Muscle layer of duodenum (tissue), 2 donors: ENCODE measurements at regions not wholly inside any gene's neighbourhood (a gene's known extent, or its start where the extent isn't known, plus 50 kb on each side); places are given as distances from the start of the nearest gene placed in this dataset.

Experiments
- H3K27ac ChIP-seq: one replicate; pipeline ENCODE4 v1.7.0; 2013; ENCODE audit warnings: mild to moderate bottlenecking, low read length
- H3K27me3 ChIP-seq: one replicate; pipeline ENCODE4 v1.7.0; 2013; ENCODE audit warnings: low read depth, mild to moderate bottlenecking, control low read depth, low read length
- H3K36me3 ChIP-seq, 2 donors: one replicate each; pipeline ENCODE4 v1.7.0; 2013; ENCODE audit warnings: low read length in 2 of 2, control low read depth in 1 of 2, mild to moderate bottlenecking in 1 of 2; ENCODE audit not compliant: insufficient read depth in 2 of 2, control insufficient read depth in 1 of 2
- H3K4me1 ChIP-seq, 2 donors: one replicate each; pipeline ENCODE4 v1.7.0; 2013; ENCODE audit warnings: low read length in 2 of 2, mild to moderate bottlenecking in 2 of 2, control low read depth in 1 of 2, moderate library complexity in 1 of 2; ENCODE audit not compliant: insufficient read depth in 2 of 2, control insufficient read depth in 1 of 2
- H3K4me3 ChIP-seq, 2 donors: one replicate each; pipeline ENCODE4 v1.7.0; 2013; ENCODE audit warnings: low read length in 2 of 2, low read depth in 1 of 2, mild to moderate bottlenecking in 1 of 2
- H3K9me3 ChIP-seq, 2 donors: one replicate each; pipeline ENCODE4 v1.7.0; 2013; ENCODE audit warnings: low read length in 2 of 2, control low read depth in 1 of 2, mild to moderate bottlenecking in 1 of 2; ENCODE audit not compliant: control insufficient read depth in 1 of 2
- donor health status: healthy.

DNA sequence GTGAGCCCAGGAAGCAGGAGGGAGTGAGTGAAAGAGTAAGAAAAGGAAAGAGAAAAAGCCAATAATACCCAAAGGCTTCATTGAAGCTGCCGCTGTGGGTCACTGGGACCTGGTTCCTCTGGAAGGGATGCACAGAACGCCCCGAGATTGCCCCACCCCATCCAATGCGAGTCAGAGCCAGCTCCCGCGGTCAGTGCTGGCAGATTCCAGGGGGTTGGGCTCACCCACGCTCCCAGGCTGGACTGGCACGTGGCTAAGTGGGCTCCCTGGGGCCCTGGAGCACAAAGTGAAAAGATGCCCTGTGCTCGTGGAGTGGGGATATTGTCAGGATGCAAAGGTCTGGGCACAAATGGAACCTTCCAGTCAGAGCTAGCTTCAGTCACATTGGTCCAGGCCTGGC lies 117.0 kb downstream of the OAT start:
- H3K36me3 ChIP-seq: no peaks in the 10 kb centered on the region
- H3K27ac ChIP-seq: no peak overlapping the region
- H3K4me1 ChIP-seq: no peaks in the 10 kb centered on the region
- no peaks in the 10 kb centered on the region for H3K27me3 ChIP-seq
- no peak overlapping the region for H3K4me3 ChIP-seq
- peaks cover 0 to 2% of the 10 kb centered on the region in 2 donors for H3K9me3 ChIP-seq

DNA sequence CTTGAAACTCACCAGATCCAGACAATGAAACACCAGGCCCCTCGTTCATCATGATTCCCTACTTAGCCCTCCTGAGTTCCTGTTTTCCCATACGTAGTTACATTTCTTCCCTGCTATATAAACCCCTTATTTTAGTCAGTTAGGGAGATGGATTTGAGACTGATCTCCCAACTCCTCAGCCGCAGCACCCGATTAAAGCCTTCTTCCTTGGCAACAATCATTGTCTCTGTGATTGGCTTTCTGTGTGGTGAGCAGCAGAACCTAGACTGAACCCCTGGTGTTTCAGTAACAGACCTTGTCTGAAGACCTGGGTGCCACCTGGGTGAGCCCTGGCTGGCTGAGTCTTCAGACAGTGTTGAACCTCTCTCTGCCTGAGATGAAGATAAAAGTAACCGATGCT lies 118.0 kb downstream of the OAT start:
- no peak overlapping the region for H3K4me3 ChIP-seq
- H3K36me3 ChIP-seq: no peaks in the 10 kb centered on the region
- H3K9me3 ChIP-seq: peaks cover 0 to 2% of the 10 kb centered on the region in 2 donors
- no peak overlapping the region for H3K27ac ChIP-seq
- H3K4me1 ChIP-seq: peaks cover 0 to 4% of the 10 kb centered on the region in 2 donors
- H3K27me3 ChIP-seq: no peaks in the 10 kb centered on the region

DNA sequence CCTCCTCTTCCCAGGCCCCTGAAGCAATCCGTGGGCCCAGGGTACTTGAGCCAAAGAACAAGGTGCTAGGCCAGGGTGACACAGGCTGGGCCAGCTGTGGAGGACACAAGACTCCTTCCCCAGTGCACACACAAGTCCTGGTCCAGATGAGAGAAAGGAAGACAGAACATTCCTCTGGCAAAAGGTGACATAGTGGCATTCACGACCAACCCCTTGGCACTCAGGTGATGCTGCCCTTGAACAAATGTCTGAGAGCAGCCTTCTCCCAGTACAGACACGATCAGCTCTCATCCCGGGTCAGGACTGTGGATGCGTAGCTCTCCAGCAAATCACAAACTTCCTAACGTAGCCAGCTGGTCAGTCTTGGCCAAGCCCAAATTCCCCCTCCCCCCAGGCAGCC lies 118.5 kb downstream of the OAT start:
- no peak overlapping the region for H3K27ac ChIP-seq
- H3K27me3 ChIP-seq: no peaks in the 10 kb centered on the region
- no peak overlapping the region for H3K4me3 ChIP-seq
- H3K9me3 ChIP-seq: peaks cover 0 to 2% of the 10 kb centered on the region in 2 donors
- peaks cover 0 to 7% of the 10 kb centered on the region in 2 donors for H3K4me1 ChIP-seq
- no peaks in the 10 kb centered on the region for H3K36me3 ChIP-seq

DNA sequence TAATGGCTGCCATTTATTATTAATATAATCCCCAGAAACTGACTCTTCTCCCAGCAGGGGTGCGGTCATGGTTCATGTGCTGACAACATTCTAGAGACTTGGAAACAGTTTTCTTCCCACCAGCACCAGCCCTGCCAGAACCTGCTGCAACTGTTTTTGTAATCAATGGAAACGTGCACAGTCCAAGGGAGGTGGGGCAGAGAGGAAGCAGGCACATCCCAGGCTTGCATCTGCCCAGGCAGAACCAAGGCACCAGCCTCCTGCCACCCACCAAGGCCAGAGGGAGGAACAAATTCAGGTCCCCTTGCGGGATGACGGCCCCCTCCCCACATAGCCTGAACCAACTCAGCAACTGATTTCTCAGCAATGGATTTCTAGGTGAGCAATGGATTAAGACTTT lies 119.0 kb downstream of the OAT start:
- no peaks in the 10 kb centered on the region for H3K27me3 ChIP-seq
- H3K27ac ChIP-seq: no peak overlapping the region
- H3K9me3 ChIP-seq: peaks cover 0 to 2% of the 10 kb centered on the region in 2 donors
- H3K36me3 ChIP-seq: no peaks in the 10 kb centered on the region
- no peak overlapping the region for H3K4me3 ChIP-seq
- peaks cover 0 to 13% of the 10 kb centered on the region in 2 donors for H3K4me1 ChIP-seq

DNA sequence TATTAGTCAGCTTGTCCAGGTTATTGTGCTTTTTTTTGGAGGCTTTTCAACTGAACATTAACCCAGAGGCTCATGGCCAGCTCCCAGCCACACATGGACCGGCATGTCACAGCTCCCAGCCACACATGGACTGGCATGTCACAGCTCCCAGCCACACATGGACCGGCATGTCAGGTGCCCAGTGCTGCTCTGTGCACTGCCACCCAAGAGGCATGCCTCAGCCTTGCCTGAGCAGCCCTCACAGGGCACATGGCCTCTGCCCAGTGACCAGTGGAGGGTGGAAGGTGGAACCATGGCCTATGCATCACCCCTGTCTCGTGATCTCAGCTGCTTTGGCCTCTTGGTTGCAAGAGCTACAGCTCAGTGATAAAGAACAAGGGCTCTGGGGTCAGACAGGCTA lies 119.8 kb downstream of the OAT start:
- no peaks in the 10 kb centered on the region for H3K27me3 ChIP-seq
- H3K27ac ChIP-seq: no peak overlapping the region
- no peak overlapping the region for H3K4me3 ChIP-seq
- peaks cover 0 to 14% of the 10 kb centered on the region in 2 donors for H3K4me1 ChIP-seq
- no peaks in the 10 kb centered on the region for H3K36me3 ChIP-seq
- peaks cover 0 to 2% of the 10 kb centered on the region in 2 donors for H3K9me3 ChIP-seq

DNA sequence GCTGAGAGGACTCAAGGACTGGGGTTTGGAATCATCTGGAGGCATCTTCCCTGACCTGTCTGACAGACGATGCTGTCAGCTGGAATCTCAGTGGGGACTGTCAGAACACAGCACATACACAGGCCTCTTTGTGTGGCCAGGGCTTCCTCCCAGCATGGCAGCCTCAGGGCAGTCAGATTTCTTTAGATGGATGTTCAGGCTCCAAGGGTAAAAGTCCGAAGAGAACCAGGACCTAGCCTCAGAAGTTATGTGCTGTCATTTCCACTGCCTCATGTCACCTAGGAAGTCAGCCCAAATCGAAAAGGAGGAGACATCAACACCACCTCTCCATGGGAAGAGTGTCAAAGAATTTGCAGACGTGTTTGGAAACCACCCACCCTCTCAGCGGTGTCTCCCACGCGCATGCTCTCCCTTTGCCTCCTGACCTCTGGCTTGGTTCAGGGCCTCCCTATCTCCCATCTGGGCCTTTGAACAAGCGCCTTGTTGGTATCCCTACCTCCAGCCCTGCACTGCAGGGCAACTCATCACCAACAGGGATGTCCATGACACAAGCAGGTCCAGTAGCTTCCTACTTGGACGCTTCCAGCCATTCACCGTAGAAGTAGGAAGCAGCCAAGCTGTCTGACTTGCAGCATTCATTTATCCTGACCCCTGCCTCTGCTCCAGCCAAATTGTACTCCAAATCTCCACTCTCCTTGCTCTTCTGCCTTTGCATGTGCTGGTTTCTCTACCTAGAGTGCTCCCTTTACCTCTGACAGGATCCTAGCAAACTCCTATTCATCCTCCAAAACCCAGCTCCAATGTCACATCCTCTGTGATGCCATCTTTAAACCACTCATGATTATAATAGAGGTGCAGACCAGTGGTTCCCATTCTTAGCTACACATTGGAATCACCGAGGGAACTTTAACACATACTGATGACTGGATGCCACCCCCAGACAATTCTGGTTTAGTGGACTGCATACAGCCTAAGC lies 121.6 kb downstream of the OAT start:
- Histone ChIP-seq H3K27ac (no peak overlapping the region), H3K27me3 (no peaks in the 10 kb centered on the region), H3K9me3 (peaks cover 0 to 2% of the 10 kb centered on the region in 2 donors), H3K4me3 (no peak overlapping the region), H3K4me1 (peaks cover 0 to 14% of the 10 kb centered on the region in 2 donors), H3K36me3 (no peaks in the 10 kb centered on the region)

DNA sequence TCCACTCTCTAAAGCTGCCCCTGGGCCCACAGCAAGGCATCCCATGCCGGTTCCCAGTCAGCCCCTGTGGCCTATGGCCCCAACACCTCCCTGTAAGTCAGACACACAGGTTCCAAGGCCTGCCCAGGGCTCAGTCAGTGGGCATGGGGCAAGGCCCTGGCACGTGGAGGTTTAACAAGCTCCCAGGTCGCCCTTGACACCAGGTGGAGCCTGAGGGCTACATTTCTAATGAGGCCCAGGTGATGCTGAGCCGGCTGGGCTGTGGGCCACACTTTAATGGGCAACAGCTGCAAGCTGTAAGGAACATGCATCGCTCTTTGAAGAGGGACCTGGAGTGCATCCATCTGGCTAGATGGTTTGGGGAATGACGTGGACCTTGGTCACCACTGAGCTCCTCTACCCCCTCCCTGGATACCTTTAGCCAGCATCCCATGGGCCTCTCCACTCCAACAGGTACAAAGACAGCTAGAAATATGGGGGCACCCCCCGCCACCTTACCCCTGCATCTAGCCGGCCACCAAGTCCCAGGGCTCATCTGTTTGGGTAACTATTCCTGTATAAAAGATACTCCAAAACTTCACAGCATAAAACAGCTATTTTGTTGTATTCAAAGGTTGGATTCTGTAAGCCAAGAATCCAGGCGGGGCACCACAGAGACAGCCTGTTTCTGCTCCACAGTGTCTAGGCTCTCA lies 122.5 kb downstream of the OAT start:
- Histone ChIP-seq H3K27me3 (no peaks in the 10 kb centered on the region), H3K27ac (no peak overlapping the region), H3K4me1 (peaks cover 0 to 14% of the 10 kb centered on the region in 2 donors), H3K9me3 (peaks cover 0 to 2% of the 10 kb centered on the region in 2 donors), H3K36me3 (no peaks in the 10 kb centered on the region), H3K4me3 (no peak overlapping the region)

DNA sequence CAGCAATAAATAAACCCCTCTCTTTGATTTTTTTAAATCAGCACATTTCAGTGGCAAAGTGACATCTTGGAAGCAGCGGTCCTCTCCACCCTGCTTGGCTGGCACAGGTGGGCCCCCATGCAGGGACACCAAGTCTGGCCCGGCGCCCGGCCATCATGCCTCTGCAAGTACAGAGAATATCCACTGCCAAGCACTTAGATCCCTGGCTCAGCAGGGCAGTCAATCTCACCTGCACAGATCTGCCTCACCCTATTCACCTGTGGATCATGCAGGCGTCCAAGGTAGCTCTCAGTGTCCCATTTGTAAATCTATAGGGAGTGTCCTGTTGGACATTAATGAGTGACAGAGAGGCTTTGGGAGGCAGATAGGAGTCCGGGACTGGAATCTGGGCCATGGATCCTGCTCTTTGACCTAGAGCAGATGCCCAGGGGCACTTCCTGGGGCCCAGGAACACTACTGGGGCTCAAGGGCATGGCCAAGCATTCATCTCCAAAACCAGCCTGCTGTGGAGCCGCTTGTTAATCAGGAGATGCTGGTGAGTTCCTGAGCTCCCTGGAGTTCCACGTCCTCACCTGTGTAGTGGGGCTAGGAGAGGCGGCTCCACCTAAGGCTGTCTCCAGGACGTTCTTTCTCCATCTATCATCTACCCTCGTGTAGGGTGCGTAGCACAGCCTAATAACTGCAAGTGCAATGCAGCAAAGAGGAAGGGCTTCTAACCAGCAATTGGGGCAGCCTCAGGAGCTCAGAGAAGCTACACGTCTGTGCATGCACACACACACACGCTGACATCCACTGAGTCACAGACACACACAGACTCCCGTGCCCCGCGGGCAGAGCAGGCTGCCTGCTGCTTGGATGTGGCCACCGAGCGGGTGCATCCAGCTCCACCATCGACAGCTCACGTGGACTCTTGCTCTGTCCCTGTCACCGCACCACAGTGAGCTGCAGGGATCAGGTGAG lies 123.6 kb downstream of the OAT start:
- H3K4me3 ChIP-seq: no peak overlapping the region
- H3K27ac ChIP-seq: no peak overlapping the region
- H3K36me3 ChIP-seq: no peaks in the 10 kb centered on the region
- H3K4me1 ChIP-seq: peaks cover 0 to 14% of the 10 kb centered on the region in 2 donors
- H3K9me3 ChIP-seq: peaks cover 0 to 2% of the 10 kb centered on the region in 2 donors
- H3K27me3 ChIP-seq: no peaks in the 10 kb centered on the region

DNA sequence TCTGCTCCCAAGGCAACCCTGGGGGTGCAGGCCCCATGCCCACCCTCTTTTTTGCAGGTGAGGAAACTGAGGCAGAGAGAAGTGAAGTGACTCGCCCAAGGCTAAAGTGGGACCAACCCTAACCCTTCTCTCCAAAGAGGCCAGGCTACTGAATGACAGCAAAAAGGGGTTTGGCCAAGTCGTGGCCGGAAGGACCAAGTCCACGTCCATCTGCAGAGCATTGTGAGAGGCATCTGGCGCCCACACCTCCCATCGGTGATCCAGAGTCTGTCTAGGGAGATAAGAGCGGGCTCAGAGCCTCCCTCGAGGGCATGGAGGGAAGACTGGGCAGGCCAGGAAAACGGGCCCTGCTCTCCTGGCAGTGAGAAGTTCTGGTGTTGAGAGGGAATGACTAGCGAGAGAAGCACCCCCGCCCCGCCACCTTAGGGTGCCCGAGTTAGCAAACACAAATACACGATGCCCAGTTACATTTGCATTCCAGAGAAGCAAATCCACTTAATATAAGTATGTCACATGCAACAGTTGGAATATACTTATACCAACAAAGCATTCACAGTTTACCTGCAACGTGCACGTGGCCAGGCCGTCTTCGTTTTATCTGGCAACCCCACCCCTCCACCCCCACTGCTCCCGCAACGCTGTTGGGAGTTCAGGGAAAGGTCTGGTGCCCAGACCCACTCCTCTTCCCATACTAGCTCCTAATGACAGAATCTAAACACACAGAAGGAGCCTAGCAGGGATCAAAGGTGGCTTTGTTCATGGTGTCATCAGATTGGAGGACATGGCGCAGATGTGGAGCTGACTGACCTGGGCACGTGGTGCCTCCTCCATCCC lies 124.9 kb downstream of the OAT start:
- Histone ChIP-seq H3K27ac (no peak overlapping the region), H3K9me3 (peaks cover 0 to 2% of the 10 kb centered on the region in 2 donors), H3K36me3 (no peaks in the 10 kb centered on the region), H3K4me1 (peaks cover 0 to 14% of the 10 kb centered on the region in 2 donors), H3K4me3 (no peak overlapping the region), H3K27me3 (no peaks in the 10 kb centered on the region)

DNA sequence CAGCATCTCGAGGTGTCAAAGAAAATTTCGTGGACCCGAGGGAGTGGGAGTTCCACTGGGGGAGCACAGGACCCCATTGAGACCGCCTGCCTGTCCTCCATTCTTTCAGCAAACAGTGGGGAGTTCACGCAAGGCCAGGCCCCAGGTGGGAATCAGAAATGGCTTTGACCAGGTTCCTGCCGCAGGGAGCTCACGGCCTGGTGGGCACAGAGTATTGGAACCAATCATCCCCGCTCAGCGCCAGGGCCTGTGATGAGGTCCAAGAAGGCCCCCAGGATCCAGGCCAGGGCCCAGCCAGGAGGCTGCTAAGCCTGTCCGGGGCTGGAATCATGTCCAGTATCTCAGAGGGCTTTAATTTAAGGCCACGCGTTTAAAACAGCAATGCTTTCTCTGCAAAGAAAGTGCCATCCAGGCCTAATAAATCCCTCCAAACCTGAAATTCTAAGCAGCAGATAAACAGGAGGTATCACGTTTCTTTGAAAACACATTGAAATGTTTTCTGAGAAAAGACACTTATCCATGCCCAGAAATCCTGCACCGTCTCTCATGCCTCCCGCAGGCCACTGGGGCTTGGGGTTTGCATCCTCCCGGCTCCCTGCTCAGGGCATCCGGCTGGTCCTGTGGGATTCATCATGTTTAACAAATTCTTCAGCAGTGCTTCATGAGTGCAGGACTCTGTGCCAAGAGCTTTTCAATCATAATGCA lies 125.7 kb downstream of the OAT start:
- Histone ChIP-seq H3K27ac (no peak overlapping the region), H3K4me3 (no peak overlapping the region), H3K27me3 (no peaks in the 10 kb centered on the region), H3K36me3 (no peaks in the 10 kb centered on the region), H3K4me1 (peaks cover 0 to 14% of the 10 kb centered on the region in 2 donors), H3K9me3 (peaks cover 0 to 2% of the 10 kb centered on the region in 2 donors)
